GM23248 (cell line): ENCODE measurements at regions not wholly inside any gene's neighbourhood (a gene's known extent, or its start where the extent isn't known, plus 50 kb on each side); places are given as distances from the start of the nearest gene placed in this dataset.

Experiments used
- DNase-seq: peaks from one replicate; pipeline ENCODE4 v3.0.0-alpha.2; 2015
- H2AFZ ChIP-seq: fragments of 200-600 bp; sonication (generic); 2 replicates; pipeline ENCODE4 v1.6.1; 2016; ENCODE audit warnings: antibody characterized with exemption
- H3F3A ChIP-seq: fragments of 200-600 bp; sonication (generic); 2 replicates; pipeline ENCODE4 v1.6.1; 2016; ENCODE audit warnings: mild to moderate bottlenecking, antibody characterized with exemption, mixed run types; ENCODE audit not compliant: insufficient read depth
- H3K27ac ChIP-seq: fragments of 200-600 bp; sonication (generic); 2 replicates; pipeline ENCODE4 v1.5.1; 2016; ENCODE audit warnings: mild to moderate bottlenecking
- H3K27me3 ChIP-seq: fragments of 200-600 bp; sonication (generic); replicated peaks from 2 replicates; pipeline ENCODE4 v1.6.1; 2016; ENCODE audit warnings: mild to moderate bottlenecking; ENCODE audit not compliant: insufficient read depth
- H3K36me3 ChIP-seq: fragments of 200-600 bp; sonication (generic); 2 replicates; pipeline ENCODE4 v1.6.1; 2016; ENCODE audit warnings: low read depth, mild to moderate bottlenecking
- H3K4me1 ChIP-seq: fragments of 200-600 bp; sonication (generic); 2 replicates; pipeline ENCODE4 v1.6.1; 2016; ENCODE audit warnings: mild to moderate bottlenecking; ENCODE audit not compliant: insufficient read depth
- H3K4me2 ChIP-seq: fragments of 200-600 bp; sonication (generic); one replicate; pipeline ENCODE4 v1.6.1; 2016; ENCODE audit warnings: mild to moderate bottlenecking; ENCODE audit not compliant: unreplicated experiment
- H3K4me3 ChIP-seq: fragments of 200-600 bp; sonication (generic); 2 replicates; pipeline ENCODE4 v1.5.1; 2016; ENCODE audit warnings: mild to moderate bottlenecking
- H3K79me2 ChIP-seq: fragments of 200-600 bp; sonication (generic); 2 replicates; pipeline ENCODE4 v1.6.1; 2016; ENCODE audit warnings: mild to moderate bottlenecking; ENCODE audit not compliant: insufficient read depth
- H3K9ac ChIP-seq: fragments of 200-600 bp; sonication (generic); 2 replicates; pipeline ENCODE4 v1.6.1; 2016; ENCODE audit warnings: mild to moderate bottlenecking
- H3K9me2 ChIP-seq: fragments of 200-600 bp; sonication (generic); 2 replicates; pipeline ENCODE4 v1.6.1; 2016; ENCODE audit warnings: mixed run types, mild to moderate bottlenecking, moderate library complexity; ENCODE audit not compliant: insufficient read depth
- H3K9me3 ChIP-seq: fragments of 200-600 bp; sonication (generic); one replicate; pipeline ENCODE4 v1.6.1; 2017; ENCODE audit warnings: low read depth
- H4K20me1 ChIP-seq: fragments of 200-600 bp; sonication (generic); 2 replicates; pipeline ENCODE4 v1.6.0; 2016; ENCODE audit not compliant: insufficient read depth
- EZH2 ChIP-seq: fragments of 200-600 bp; sonication (generic); IDR thresholded peaks from 2 replicates; pipeline ENCODE4 v1.6.1; 2018; ENCODE audit warnings: antibody characterized with exemption, mild to moderate bottlenecking; ENCODE audit not compliant: insufficient read depth, poor library complexity, severe bottlenecking
- EZH2phosphoT487 ChIP-seq: fragments of 200-600 bp; sonication (generic); IDR thresholded peaks from 2 replicates; pipeline ENCODE4 v1.6.1; 2018; ENCODE audit warnings: antibody characterized with exemption, moderate library complexity, mild to moderate bottlenecking, low read depth; ENCODE audit not compliant: insufficient read depth
- WGBS, 2 experiments: methylation state at CpG; one replicate each; pipeline ENCODE4 v1.1.6; 2015 to 2017; ENCODE audit warnings: low lambda C conversion rate in 2 of 2, low coverage in 1 of 2; ENCODE audit errors: missing lambda C conversion rate in 2 of 2; 5-methylcytosine and 5-hydroxymethylcytosine counted together
- in situ Hi-C: fragments of 300-500 bp; cut with MboI; formaldehyde crosslinking; loops from 2 replicates; pipeline ENCODE4 v1.15.0; 2020

GRCh38 chr1:29679828-29680558, 443.7 kb downstream of the PTPRU start:
- no peaks in the 10 kb centered on the region for H3K36me3 ChIP-seq
- no peaks in the 10 kb centered on the region for H4K20me1 ChIP-seq
- H3K9me2 ChIP-seq: no peaks in the 10 kb centered on the region
- no peak for DNase-seq
- 68% methylated on average over 11 of the region's 11 CpGs for WGBS, 2 experiments
- H3K79me2 ChIP-seq: no peaks in the 10 kb centered on the region
- H3K27me3 ChIP-seq: no peaks in the 10 kb centered on the region
- no peaks in the 10 kb centered on the region for H3K4me1 ChIP-seq
- no peak overlapping the region for H3K4me2 ChIP-seq
- H3K9me3 ChIP-seq: no peaks in the 10 kb centered on the region
- H3F3A ChIP-seq: no peaks in the 10 kb centered on the region
- H3K4me3 ChIP-seq: no peak overlapping the region
- H3K27ac ChIP-seq: no peak overlapping the region
- TF ChIP-seq EZH2 (no peak), EZH2phosphoT487 (no peak)
- in situ Hi-C loops: loop anchor here (25.0 kb wide), 1 partner anchor 443 kb away; the partner anchor contains the start of genes MECR and PTPRU
- H3K9ac ChIP-seq: no peak overlapping the region
- H2AFZ ChIP-seq: no peak overlapping the region

GRCh38 chr1:29679316-29679715, 443.0 kb downstream of the PTPRU start:
- DNase-seq: no peak

GRCh38 chr1:29677028-29678024, 441.0 kb downstream of the PTPRU start:
- Histone ChIP-seq H3K4me3 (no peak overlapping the region), H3K9me2 (no peaks in the 10 kb centered on the region), H3K79me2 (no peaks in the 10 kb centered on the region), H3F3A (no peaks in the 10 kb centered on the region), H3K9ac (no peak overlapping the region), H3K36me3 (no peaks in the 10 kb centered on the region), H2AFZ (no peak overlapping the region), H3K27me3 (no peaks in the 10 kb centered on the region), H3K4me2 (no peak overlapping the region), H3K4me1 (no peaks in the 10 kb centered on the region), H3K9me3 (no peaks in the 10 kb centered on the region), H4K20me1 (no peaks in the 10 kb centered on the region), H3K27ac (no peak overlapping the region)
- TF ChIP-seq EZH2phosphoT487: no peak
- TF ChIP-seq EZH2: no peak
- 38 to 40% methylated on average over 18 of the region's 18 CpGs for WGBS, 2 experiments
- DNase-seq: no peak
- in situ Hi-C loops: loop anchor here (25.0 kb wide), 1 partner anchor 440 kb away; the partner anchor contains the start of genes MECR and PTPRU

More at GRCh38 chr1:29679316-29679715, 443.0 kb downstream of the PTPRU start:
- Histone ChIP-seq H3K27ac (no peak overlapping the region), H3K4me1 (no peaks in the 10 kb centered on the region), H3K27me3 (no peaks in the 10 kb centered on the region), H3K9ac (no peak overlapping the region), H2AFZ (no peak overlapping the region), H3K36me3 (no peaks in the 10 kb centered on the region), H3K9me2 (no peaks in the 10 kb centered on the region), H3F3A (no peaks in the 10 kb centered on the region), H3K9me3 (no peaks in the 10 kb centered on the region), H4K20me1 (no peaks in the 10 kb centered on the region), H3K4me2 (no peak overlapping the region), H3K79me2 (no peaks in the 10 kb centered on the region), H3K4me3 (no peak overlapping the region)
- no peak for TF ChIP-seq EZH2phosphoT487
- no peak for TF ChIP-seq EZH2
- whole genome bisulfite sequencing, 2 experiments: 86 to 94% methylated on average over 4 to 5 of the region's 5 CpGs
- in situ Hi-C loops: loop anchor here (25.0 kb wide), 1 partner anchor 442 kb away; the partner anchor contains the start of genes MECR and PTPRU

GRCh38 chr1:29676496-29676895, 440.2 kb downstream of the PTPRU start:
- no peak for TF ChIP-seq EZH2phosphoT487
- TF ChIP-seq EZH2: no peak
- no peaks in the 10 kb centered on the region for H4K20me1 ChIP-seq
- H3K9me2 ChIP-seq: no peaks in the 10 kb centered on the region
- H3K9ac ChIP-seq: no peak overlapping the region
- no peaks in the 10 kb centered on the region for H3K36me3 ChIP-seq
- H3K27ac ChIP-seq: no peak overlapping the region
- no peaks in the 10 kb centered on the region for H3K27me3 ChIP-seq
- no peak overlapping the region for H3K4me2 ChIP-seq
- no peak overlapping the region for H2AFZ ChIP-seq
- no peaks in the 10 kb centered on the region for H3K4me1 ChIP-seq
- no peaks in the 10 kb centered on the region for H3K9me3 ChIP-seq
- DNase-seq: no peak
- no peaks in the 10 kb centered on the region for H3K79me2 ChIP-seq
- no peaks in the 10 kb centered on the region for H3F3A ChIP-seq
- in situ Hi-C loops: loop anchor here (25.0 kb wide), 1 partner anchor 439 kb away; the partner anchor contains the start of genes MECR and PTPRU
- H3K4me3 ChIP-seq: no peak overlapping the region
- 59 to 63% methylated on average over 4 of the region's 4 CpGs for WGBS, 2 experiments
